HS-27A (cell line): ENCODE measurements at regions not wholly inside any gene's neighbourhood (a gene's known extent, or its start where the extent isn't known, plus 50 kb on each side); places are given as distances from the start of the nearest gene placed in this dataset.
"Not testable (repeated sequence)": the region's sequence is repeated elsewhere in the genome, so short reads cannot be mapped to it uniquely, and the experiment has no call there.

ENCODE experiments used
- DNase-seq: peaks from one replicate; pipeline ENCODE4 v3.0.0-alpha.2; 2012; ENCODE audit warnings: low read depth, missing footprints

DNA sequence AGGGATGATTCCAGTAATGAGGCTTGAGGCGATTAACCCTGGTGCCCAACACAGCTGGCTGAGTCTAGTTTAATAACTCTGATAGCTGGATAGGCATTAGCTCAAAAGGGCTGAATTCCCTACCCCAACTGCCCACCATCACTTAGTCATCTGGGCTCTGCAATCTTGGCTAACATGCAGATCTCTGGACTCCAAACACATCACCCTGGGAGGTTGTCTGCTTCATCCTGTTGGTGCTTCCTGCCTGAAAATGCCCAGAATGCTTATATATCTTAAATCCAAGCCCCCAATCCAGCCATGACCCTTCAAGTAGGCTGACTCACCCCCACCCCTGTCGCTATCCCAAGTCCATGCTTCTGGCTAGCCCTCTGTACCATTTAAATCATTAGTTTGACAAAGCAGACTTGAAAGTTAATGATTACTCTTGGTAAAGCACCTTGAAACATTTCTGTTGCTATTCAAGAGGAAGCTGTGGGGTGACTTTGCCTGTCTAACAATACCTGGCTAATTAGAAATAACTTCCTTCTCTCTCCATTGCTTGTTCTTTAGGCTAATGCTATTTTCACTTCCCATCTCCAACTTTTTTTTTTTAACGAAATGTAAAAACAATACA lies 107.0 kb upstream of the RORA start:
- no peak for DNase-seq

DNA sequence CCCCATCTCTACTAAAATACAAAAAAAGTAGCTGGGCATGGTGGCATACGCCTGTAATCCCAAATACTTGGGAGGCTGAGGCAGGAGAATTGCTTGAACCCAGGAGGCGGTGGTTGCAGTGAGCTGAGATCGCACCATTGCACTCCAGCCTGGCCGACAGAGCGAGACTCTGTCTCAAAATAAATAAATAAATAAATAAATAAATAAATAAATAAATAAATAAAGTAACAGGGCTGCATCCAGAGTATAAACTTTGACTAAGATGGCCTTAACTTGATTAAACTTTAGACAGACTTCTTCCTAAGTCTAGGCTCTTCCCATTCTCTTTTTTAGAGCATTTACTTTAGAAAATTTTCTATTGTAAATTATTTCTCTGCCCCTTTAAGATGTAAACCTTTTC lies 105.6 kb upstream of the RORA start:
- DNase-seq = not testable (repeated sequence)

DNA sequence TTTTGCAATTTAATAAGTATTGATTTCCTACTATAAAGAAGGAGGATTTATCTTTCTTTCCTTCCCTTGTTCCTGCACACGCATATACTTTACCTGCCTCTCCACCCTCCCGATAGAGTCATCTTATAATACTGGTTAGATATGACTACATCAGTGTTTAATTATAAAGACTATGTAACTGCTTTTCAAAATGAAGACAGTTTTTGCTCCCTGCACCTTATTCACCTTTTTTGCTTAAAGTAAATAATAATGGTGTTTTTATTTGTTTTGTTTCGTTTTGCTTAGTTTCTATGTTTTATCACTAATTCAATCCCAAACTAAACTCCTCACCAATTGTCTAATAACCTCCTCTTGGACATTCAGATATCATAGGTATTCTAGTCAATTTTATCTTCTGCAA lies 101.9 kb upstream of the RORA start:
- no peak for DNase-seq

DNA sequence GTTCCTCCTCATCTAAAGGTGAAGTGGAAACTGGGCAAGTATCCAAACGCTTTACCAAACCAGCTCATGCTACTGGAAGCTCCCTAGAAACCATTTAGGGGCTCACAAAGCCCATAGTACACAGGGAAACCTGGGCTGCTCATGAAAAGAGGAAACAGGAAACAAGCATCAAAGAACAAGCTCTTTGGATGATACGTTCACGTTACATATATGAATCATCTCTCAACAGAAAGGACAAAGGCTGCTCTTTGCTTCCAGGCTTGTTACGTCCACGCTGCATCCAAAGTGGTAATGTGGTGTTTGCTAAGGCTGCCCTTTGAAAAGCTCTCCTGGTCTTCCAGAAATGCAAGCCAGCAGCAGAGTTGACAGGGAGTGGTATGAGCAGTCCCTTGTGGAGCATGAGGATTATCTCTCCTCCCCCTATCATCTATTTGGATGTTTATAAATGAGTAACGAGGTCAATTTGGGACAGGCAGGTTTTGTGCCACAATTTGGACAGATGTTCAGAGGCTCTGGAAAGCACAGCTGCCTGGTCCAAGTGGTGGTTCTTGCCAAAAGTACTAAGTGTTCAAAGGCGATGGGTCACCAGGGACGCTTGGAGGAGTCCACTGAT lies 98.0 kb upstream of the RORA start:
- DNase-seq = no peak

DNA sequence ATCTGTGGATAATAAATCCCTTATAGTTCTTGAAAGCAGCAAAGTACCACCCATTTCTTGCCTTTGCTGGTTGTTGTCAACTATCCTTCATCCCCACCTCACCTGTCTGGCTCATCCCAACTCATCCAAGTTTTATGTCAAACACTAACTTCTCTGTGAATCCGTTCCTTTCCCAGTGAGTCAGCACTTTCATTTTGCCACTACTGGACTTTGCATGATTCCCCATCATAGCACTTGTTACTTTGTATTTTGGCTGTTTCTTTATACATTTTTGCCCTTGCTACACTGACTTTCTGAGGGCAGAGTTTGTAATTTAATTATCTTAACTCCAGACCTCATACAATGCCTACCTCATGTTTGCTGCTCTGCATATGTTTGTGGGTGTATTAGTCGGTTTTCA lies 90.8 kb upstream of the RORA start:
- DNase-seq = no peak

DNA sequence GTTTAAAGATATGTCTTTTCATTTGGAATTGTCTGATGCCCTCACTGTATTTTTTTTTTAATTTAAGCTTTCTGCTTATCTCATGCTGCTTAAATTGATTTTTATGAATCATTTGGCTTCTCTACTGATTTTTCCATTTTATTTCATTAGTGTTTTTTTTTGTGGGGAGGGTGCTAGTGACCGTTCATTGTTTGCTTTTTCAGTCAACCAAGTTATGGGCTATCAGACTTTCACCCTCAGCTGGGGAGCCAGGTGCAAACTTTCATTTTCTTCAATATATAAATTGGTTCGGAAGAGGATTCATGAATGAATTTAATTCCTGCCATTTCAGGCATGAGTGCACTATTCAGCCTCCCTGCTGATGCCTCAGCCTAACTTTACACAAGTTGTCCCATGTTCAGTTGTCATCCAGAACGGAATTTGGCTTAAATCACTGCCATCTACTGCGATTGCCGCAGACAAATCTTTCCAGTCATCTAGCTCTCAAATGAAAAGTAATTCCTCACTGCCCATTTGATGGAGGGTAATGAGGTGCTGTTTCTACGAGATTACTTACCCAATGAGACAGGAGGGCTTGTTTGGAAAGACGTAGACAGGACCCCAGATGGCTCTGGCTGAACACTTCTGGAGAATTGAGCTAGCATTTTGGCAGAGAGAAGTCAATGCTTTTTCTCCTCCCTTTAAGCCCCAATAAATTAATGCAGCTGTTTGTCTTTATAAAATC lies 89.9 kb upstream of the RORA start:
- DNase-seq = no peak

DNA sequence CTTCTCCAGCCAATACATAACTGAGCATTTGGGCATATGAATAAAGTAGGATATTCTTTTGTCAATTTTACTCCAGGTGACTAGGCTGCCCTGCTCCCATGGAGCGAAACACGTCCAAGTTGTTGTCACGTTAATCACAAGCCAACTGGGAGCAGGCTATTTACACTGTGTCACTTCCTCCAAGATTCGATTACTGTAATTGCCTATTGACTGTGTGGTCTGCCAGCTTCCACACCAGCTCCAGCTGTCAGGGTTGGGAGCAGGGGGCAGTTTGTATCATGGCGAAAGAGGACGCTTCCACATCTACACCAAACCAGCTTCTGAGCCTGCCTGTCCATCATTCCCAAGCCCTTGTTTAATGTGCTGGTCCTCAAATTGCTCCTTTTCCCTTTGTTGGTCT lies 89.2 kb upstream of the RORA start:
- DNase-seq = no peak

DNA sequence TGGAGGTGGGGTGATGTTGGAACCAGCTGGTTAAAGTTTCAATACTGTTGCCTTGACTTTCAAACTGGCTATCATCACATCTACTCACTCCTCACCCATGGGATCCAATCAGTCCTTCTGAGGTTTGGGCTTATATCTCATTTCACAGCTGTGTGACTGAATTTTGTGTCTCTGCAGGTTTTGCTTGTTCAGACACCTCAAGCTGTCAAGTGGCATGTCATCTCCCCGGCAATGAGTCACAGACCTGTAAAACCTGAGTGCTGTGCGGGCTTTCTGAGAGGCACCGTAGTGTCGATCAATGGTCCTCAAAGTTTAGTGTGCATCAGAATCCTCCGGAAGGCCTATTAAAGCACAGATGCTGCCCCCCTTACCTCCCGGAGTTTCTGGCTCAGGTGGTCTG lies 86.4 kb upstream of the RORA start:
- DNase-seq = no peak

DNA sequence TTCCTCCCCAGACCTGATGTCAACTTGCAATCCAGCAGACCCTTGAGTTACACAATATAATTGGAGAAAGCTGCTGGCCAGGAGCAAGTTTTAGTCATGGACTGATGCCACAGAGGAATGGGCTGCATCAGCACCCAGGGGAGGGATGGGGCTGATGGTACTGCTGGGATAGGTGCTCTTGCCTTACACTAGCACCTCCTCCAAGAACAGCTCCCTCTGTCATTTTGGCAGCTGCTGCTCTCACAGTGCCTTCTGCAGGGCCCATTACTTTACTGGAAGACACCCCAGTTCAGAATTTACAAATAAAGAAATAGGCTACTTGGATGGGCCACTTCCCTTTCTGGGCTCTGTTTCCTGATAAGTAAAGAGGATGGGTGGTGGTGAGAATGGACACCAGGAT lies 85.3 kb upstream of the RORA start:
- no peak for DNase-seq

DNA sequence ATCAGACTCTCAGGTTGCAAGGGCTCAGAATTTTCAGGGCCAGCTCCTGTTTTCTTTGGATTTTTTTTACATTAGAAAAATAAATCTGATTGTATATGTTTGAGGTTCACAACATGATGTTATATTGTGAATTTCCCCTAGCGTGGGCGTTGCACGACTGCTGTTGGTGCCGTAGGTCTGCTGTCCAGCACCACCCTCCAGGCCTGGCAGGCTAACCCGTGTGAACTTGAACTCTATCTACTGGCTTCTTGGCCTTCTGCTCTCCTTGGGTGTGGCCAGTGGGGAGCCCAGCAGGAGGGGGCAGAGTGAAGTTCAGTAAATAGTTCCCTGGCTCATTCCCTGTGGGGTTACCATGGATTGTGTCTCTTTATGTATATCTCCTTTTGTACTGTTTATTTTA lies 80.5 kb upstream of the RORA start:
- no peak for DNase-seq

DNA sequence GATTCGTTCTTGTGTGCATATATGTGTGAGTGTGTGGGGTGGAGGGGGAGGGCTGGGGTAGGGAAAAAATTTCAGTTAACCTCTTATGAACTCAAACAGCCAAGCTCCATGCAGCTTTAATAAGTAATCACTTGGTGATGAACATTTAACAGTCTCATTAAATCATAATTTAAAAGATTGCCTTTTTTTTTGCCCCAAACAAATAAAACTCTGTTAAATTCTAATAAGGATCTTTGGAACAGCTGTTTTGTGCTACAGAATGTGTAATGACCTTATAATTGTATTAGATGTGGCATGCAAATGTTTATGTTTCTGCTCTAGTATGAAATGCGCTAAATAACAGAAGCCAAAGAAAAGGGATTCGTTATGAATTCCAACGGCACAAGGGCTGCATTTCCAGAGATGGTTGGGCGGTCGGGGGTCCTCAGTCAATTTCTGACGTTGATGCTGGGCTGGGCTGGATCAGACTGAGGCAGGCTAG lies 80.0 kb upstream of the RORA start:
- DNase-seq = no peak

DNA sequence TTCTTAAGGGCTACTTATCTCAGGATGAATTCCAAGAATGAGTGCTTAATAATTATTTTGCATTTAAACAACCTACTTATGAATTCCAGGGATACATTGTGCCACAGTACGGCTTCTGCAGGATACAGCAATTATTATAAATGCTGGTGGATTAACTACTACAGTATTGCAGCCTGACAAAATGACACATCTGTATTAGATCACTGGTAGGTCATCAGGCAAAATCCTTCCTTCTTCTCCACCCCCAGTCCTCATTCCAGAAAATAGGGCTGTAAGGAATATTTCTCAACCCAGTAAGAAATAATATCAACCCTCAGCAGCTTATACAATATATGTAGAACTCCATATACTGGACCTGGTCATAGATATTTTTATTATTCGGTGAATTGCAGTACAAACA lies 79.3 kb upstream of the RORA start:
- no peak for DNase-seq

DNA sequence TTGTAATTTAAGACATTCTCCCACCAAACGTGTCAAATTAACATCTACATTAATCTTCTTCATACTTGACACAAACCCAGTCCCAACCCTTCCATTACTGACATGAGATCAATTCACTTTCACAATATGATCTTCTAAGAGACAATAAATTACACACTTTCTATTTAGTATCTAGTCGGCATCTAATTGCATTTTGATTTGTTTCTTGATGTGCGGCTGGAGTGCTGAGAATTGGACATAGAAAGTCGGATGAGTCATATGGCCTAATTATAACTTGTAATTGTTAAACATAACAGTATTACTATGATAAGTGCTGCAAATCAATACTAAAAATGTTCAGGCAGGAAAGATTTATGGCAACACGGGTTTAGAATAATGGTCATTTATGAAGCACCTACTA lies 78.4 kb upstream of the RORA start:
- no peak for DNase-seq

DNA sequence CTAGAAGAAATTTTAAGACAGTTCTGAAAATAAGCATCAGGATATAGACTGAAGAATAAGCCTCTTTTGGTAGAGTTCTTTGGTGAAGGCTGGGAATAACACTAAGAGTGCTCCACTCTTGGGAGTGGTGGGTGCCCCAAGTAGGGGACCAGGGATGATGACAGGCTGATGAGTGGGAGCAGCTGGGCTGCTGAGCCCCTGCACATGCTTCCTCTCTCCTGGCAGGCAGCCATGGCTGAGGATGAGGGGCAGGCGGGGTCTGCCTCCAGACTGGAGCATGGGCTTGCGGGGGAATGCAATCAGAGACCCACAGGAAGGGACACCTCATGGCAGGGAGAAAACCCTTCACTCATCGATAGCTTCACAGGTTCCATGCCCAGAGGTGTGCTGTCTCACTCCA lies 72.6 kb upstream of the RORA start:
- no peak for DNase-seq

DNA sequence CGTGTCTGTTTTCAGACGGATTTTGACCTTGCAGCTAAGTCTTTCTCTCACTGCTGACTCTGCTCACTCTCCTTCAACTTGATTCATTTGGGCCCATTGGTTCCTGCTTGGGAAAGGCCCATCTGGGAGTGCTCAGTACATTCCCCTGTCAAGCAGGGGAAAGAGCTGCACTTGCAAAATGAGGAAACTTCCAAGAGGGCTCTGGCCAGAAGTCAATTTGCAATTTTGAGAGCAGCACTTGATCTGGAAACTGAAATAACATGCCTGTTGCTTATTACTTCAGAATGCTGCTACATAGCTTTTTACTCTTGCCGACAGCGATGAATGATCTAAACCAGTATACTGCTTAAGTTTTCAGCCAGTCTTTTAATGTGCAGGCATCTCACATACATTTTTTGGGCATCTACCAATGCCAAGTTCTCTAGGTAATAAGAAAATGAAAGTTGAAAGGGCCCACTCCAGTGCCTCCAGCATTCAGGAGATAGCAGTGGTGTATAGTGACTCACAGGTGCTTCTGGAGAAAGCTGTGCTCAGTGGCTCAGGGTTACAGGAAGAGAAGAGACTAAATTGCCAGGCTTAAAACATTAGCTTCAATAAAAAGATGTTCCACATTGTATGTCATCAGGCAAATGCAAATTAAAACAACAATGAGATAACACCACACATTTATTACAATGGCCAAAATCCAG lies 70.1 kb upstream of the RORA start:
- DNase-seq = no peak

DNA sequence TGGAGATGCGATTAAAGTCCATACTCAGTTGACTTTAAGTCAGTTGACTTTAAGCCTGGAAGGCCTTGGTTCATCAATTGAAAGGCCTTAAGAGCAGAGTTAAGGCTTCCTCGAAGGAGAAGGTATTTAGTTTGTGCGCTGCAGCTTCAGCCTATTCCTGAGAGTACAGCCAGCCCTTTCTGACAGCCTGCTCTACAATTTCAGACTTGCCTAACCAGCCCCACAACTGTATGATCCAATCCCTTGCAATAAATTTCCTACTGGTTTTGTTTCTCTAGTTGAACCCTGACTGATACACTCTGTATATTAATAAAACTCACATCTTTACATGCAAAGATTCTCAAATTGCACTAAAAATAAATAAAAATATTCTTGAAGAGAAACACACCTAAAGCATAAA lies 66.1 kb upstream of the RORA start:
- no peak for DNase-seq

DNA sequence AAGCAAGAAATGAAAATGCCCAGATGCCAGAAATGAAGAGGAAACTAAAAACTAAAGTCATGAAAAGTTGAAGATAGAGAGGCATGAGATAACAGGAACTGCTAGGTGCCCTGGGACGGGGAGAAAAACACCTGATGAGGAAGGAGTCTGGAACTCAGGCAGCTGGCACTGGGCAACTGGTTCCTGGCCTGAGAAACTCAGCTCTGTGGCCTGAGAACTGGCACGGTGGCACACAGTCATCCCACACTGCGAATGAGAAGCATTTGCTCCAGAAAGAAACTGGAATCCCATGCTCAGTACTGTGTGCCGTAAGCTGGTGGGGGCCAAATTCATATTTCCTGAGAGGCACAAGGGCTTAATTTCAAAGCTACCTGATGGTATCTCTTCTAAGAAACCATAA lies 53.6 kb upstream of the RORA start:
- no peak for DNase-seq

DNA sequence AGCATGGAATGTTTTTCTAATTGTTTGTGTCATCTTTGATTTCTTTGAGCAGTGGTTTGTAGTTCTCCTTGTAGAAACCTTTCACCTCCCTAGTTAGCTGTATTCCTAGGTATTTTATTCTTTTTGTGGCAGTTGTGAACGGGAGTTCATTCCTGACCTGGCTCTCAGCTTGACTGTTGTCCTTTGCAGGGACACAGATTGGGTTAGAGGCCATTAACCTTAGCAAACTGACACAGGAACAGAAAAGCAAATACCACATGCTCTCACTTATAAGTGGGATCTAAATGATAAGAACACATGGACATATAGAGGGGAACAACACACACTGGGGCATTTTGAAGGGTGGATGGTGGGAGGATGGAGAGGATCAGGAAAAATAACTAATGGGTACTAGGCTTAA lies 52.2 kb upstream of the RORA start:
- DNase-seq = no peak
